ENCODE measurements at regions not wholly inside any gene's neighbourhood (a gene's known extent, or its start where the extent isn't known, plus 50 kb on each side); places are given as distances from the start of the nearest gene placed in this dataset.

GRCh38 chr3:14304101-14305045 lies 98.0 kb upstream of the SLC6A6 start:
- in situ Hi-C loops (cut with MboI; ENCODE audit: low sequenced_read_pairs) = no loop called here

GRCh38 chr3:14305324-14305723 lies 97.1 kb upstream of the SLC6A6 start:
- in situ Hi-C loops (cut with MboI; ENCODE audit: low sequenced_read_pairs) = no loop called here

- in situ Hi-C loops (cut with MboI; ENCODE audit: low sequenced_read_pairs) = no loop called here
Measured at GRCh38 chr3:14306142-14306541, 96.3 kb upstream of the SLC6A6 start.

- in situ Hi-C loops (cut with MboI; ENCODE audit: low sequenced_read_pairs) = no loop called here
Measured at GRCh38 chr3:14307656-14308302, 94.6 kb upstream of the SLC6A6 start.

GRCh38 chr3:14311729-14312128 lies 90.7 kb upstream of the SLC6A6 start:
- in situ Hi-C loops (cut with MboI; ENCODE audit: low sequenced_read_pairs) = no loop called here

- in situ Hi-C loops (cut with MboI; ENCODE audit: low sequenced_read_pairs) = no loop called here
Measured at GRCh38 chr3:14312375-14312774, 90.0 kb upstream of the SLC6A6 start.

- in situ Hi-C loops (cut with MboI; ENCODE audit: low sequenced_read_pairs) = no loop called here
Measured at GRCh38 chr3:14317057-14317553, 85.3 kb upstream of the SLC6A6 start.

GRCh38 chr3:14318646-14319045 lies 83.8 kb upstream of the SLC6A6 start:
- in situ Hi-C loops (cut with MboI; ENCODE audit: low sequenced_read_pairs) = no loop called here

- in situ Hi-C loops (cut with MboI; ENCODE audit: low sequenced_read_pairs) = no loop called here
Measured at GRCh38 chr3:14319654-14320182, 82.7 kb upstream of the SLC6A6 start.

GRCh38 chr3:14320219-14320618 lies 82.2 kb upstream of the SLC6A6 start:
- in situ Hi-C loops (cut with MboI; ENCODE audit: low sequenced_read_pairs) = no loop called here

- in situ Hi-C loops (cut with MboI; ENCODE audit: low sequenced_read_pairs) = no loop called here
Measured at GRCh38 chr3:14322001-14322400, 80.4 kb upstream of the SLC6A6 start.

- in situ Hi-C loops (cut with MboI; ENCODE audit: low sequenced_read_pairs) = no loop called here
Measured at GRCh38 chr3:14322667-14323295, 79.6 kb upstream of the SLC6A6 start.

GRCh38 chr3:14323401-14324223 lies 78.8 kb upstream of the SLC6A6 start:
- in situ Hi-C loops (cut with MboI; ENCODE audit: low sequenced_read_pairs) = no loop called here

- in situ Hi-C loops (cut with MboI; ENCODE audit: low sequenced_read_pairs) = no loop called here
Measured at GRCh38 chr3:14324224-14324944, 78.0 kb upstream of the SLC6A6 start.

GRCh38 chr3:14328422-14328821 lies 74.0 kb upstream of the SLC6A6 start:
- in situ Hi-C loops (cut with MboI; ENCODE audit: low sequenced_read_pairs) = no loop called here

GRCh38 chr3:14329116-14329830 lies 73.1 kb upstream of the SLC6A6 start:
- in situ Hi-C loops (cut with MboI; ENCODE audit: low sequenced_read_pairs) = no loop called here

GRCh38 chr3:14329842-14330241 lies 72.6 kb upstream of the SLC6A6 start:
- in situ Hi-C loops (cut with MboI; ENCODE audit: low sequenced_read_pairs) = no loop called here

GRCh38 chr3:14330508-14330907 lies 71.9 kb upstream of the SLC6A6 start:
- in situ Hi-C loops (cut with MboI; ENCODE audit: low sequenced_read_pairs) = no loop called here

GRCh38 chr3:14331251-14331650 lies 71.2 kb upstream of the SLC6A6 start:
- in situ Hi-C loops (cut with MboI; ENCODE audit: low sequenced_read_pairs) = no loop called here
